GM12878 (cell line): ENCODE measurements at regions not wholly inside any gene's neighbourhood (a gene's known extent, or its start where the extent isn't known, plus 50 kb on each side); places are given as distances from the start of the nearest gene placed in this dataset.

Experiments
- ATAC-seq: fragments of 200-7000 bp; cut with Tn5 transposase; 3 replicates; pipeline ENCODE4 v1.9.1; 2020; ENCODE audit warnings: mild to moderate bottlenecking, moderate library complexity
- BruUV-seq: library from RNA; stranded (reverse); fragments of 400-500 nt; replicated peaks from 2 replicates; lab custom pipeline; 2021; lab: Mats Ljungman, UMichigan
- CTCF ChIA-PET: fragments of 300-600 bp; sonication (Branson Sonifier 250); formaldehyde crosslinking; extraction: SDS; loops from one replicate; lab custom pipeline; 2021; ENCODE audit warnings: inconsistent platforms; lab: Yijun Ruan, JAX
- POLR2A ChIA-PET: fragments of 350-600 bp; formaldehyde crosslinking; extraction: SDS; loops from one replicate; lab custom pipeline; 2021; ENCODE audit warnings: inconsistent platforms; lab: Charles Lee
- RAD21 ChIA-PET: fragments of 300-600 bp; sonication (Branson Sonifier 250); formaldehyde crosslinking; loops from one replicate; lab custom pipeline; 2023; ENCODE audit warnings: antibody characterized with exemption; ENCODE audit not compliant: unreplicated experiment; lab: Charles Lee
- SMC1A ChIA-PET: fragments of 300-600 bp; sonication (Branson Sonifier 250); formaldehyde crosslinking; loops from one replicate; lab custom pipeline; 2023; ENCODE audit not compliant: unreplicated experiment, uncharacterized antibody; lab: Charles Lee
- DNase-seq: peaks from one replicate; pipeline ENCODE4 v3.0.0-alpha.2; 2011; ENCODE audit warnings: low read depth, low spot score
- FAIRE-seq: peaks from 3 replicates; lab custom pipeline; 2011; peaks lifted over from hg19 to GRCh38; lab: Jason Lieb, UNC
- H2AFZ ChIP-seq: 2 replicates; pipeline ENCODE4 v1.6.0; 2011; ENCODE audit warnings: low read depth, low read length, control low read depth; ENCODE audit not compliant: control insufficient read depth
- H3K27ac ChIP-seq: 2 replicates; pipeline ENCODE4 v1.5.1; 2011; ENCODE audit warnings: control low read depth; ENCODE audit not compliant: control insufficient read depth, insufficient read depth
- H3K27me3 ChIP-seq, 2 experiments: replicated peaks in 1 of 2; 2 replicates each; pipeline versions ENCODE4 v1.6.0 to v1.6.1; 2011; ENCODE audit warnings: low read length in 1 of 2; ENCODE audit not compliant: control insufficient read depth in 2 of 2, insufficient read depth in 2 of 2
- H3K36me3 ChIP-seq, 2 experiments: 2 replicates each; pipeline ENCODE4 v1.5.1; 2011; ENCODE audit warnings: low read length in 1 of 2; ENCODE audit not compliant: control insufficient read depth in 2 of 2, insufficient read depth in 2 of 2
- H3K4me1 ChIP-seq: 2 replicates; pipeline ENCODE4 v1.6.1; 2011; ENCODE audit warnings: mild to moderate bottlenecking, low read length, moderate library complexity, mixed read lengths; ENCODE audit not compliant: control insufficient read depth, insufficient read depth
- H3K4me2 ChIP-seq: 2 replicates; pipeline ENCODE4 v1.6.0; 2011; ENCODE audit warnings: control low read depth; ENCODE audit not compliant: control insufficient read depth, insufficient read depth
- H3K4me3 ChIP-seq: fragments of 200-600 bp; sonication (generic); 2 replicates; pipeline ENCODE4 v1.5.1; 2016
- H3K79me2 ChIP-seq: 2 replicates; pipeline ENCODE4 v1.6.0; 2011; ENCODE audit warnings: low read length; ENCODE audit not compliant: control insufficient read depth, insufficient read depth
- H3K9ac ChIP-seq: 2 replicates; pipeline ENCODE4 v1.8.0; 2011; ENCODE audit warnings: low read length, control low read depth, mixed read lengths; ENCODE audit not compliant: control insufficient read depth, insufficient read depth
- H3K9me3 ChIP-seq: replicated peaks from 3 replicates; pipeline ENCODE4 v1.5.1; 2011; ENCODE audit warnings: mild to moderate bottlenecking, low read length; ENCODE audit not compliant: control insufficient read depth, insufficient read depth
- H4K20me1 ChIP-seq: 2 replicates; pipeline ENCODE4 v1.6.0; 2011; ENCODE audit not compliant: control insufficient read depth, insufficient read depth
- CBX3 ChIP-seq: fragments of 200-600 bp; sonication (generic); IDR thresholded peaks from 2 replicates; pipeline ENCODE4 v1.6.1; 2016; ENCODE audit warnings: low read depth, borderline replicate concordance
- CHD2 ChIP-seq: IDR thresholded peaks from 2 replicates; pipeline ENCODE4 v1.6.1; 2011; ENCODE audit warnings: low read depth, low read length, improper control_type of control experiment, borderline replicate concordance
- CTCF ChIP-seq, 3 experiments: IDR thresholded peaks in 2 of 3; conservative IDR thresholded peaks in 1 of 3; 2 replicates each; pipeline ENCODE4 v1.5.1; 2011; ENCODE audit warnings: low read depth in 3 of 3, low read length in 3 of 3, mild to moderate bottlenecking in 3 of 3, control low read depth in 2 of 3, moderate library complexity in 2 of 3, inconsistent platforms in 1 of 3, mixed read lengths in 1 of 3; ENCODE audit not compliant: control insufficient read depth in 2 of 3, insufficient read depth in 1 of 3; ENCODE audit errors: extremely low read depth in 1 of 3
- IRF3 ChIP-seq: fragments of 450-650 bp; IDR thresholded peaks from 2 replicates; pipeline ENCODE4 v1.6.1; 2014; ENCODE audit warnings: mild to moderate bottlenecking
- KDM1A ChIP-seq: fragments of 200-600 bp; sonication (generic); IDR thresholded peaks from 2 replicates; pipeline ENCODE4 v1.6.1; 2016; ENCODE audit warnings: borderline replicate concordance
- NFYB ChIP-seq: IDR thresholded peaks from 2 replicates; pipeline ENCODE4 v1.6.1; 2011; ENCODE audit warnings: low read depth, mild to moderate bottlenecking, low read length, improper control_type of control experiment, moderate library complexity; ENCODE audit not compliant: insufficient read depth
- PBX3 ChIP-seq: IDR thresholded peaks from 2 replicates; pipeline ENCODE4 v1.6.1; 2011; ENCODE audit warnings: mild to moderate bottlenecking, low read depth, low read length, moderate library complexity; ENCODE audit not compliant: insufficient replicate concordance
- RELB ChIP-seq: fragments of 450-650 bp; IDR thresholded peaks from 2 replicates; pipeline ENCODE4 v1.6.1; 2017; ENCODE audit warnings: low read depth, mild to moderate bottlenecking, moderate library complexity
- WGBS: methylation state at CpG from one replicate; pipeline ENCODE4 v1.1.6; 2016; ENCODE audit warnings: low lambda C conversion rate; ENCODE audit not compliant: insufficient replicate concordance, insufficient coverage; ENCODE audit errors: missing lambda C conversion rate; 5-methylcytosine and 5-hydroxymethylcytosine counted together
- in situ Hi-C: fragments of 300-500 bp; cut with MboI; formaldehyde crosslinking; loops from 9 replicates; pipeline ENCODE4 v1.14.3; 2018; ENCODE audit warnings: mixed read lengths
- intact Hi-C: fragments of 100-400 bp; cut with micrococcal nuclease; formaldehyde crosslinking; loops from one replicate; pipeline ENCODE4 v1.14.2; 2022; ENCODE audit not compliant: unreplicated experiment
- TF ChIP-seq, protein P1 (sequence below): IDR thresholded peaks from 2 replicates; pipeline ENCODE4 v1.6.1; 2012; ENCODE audit warnings: low read depth, low read length, improper control_type of control experiment
- TF ChIP-seq, protein P2 (sequence below): fragments of 450-650 bp; IDR thresholded peaks from 2 replicates; pipeline ENCODE4 v1.6.1; 2018; ENCODE audit warnings: mild to moderate bottlenecking, low read depth, moderate library complexity; ENCODE audit not compliant: partially characterized antibody

DNA sequence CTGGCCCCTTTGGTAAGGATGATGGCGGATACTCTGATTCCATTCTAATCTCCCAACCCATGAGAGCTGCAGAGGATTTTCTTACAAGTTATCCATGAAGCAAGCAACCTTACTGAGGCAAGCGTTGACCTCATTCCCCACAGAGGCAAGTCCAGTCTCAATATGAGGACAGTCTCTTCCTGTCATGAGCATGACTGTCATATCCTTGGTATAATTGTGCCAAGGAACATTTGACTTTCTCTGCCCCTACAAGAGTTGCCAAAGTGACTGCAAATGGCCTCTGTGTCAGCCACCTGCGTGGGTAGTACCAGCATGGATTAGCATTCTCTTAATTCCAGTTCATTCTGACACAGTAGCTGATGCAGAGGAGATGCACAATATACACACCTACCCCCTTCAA lies 71.2 kb upstream of the TMEM158 start:
- Histone ChIP-seq H3K27me3 (peaks cover 2 to 3% of the 10 kb centered on the region in 2 experiments; a peak in 2 of 4 replicates), H3K27ac (no peak overlapping the region), H3K4me3 (no peak overlapping the region), H3K9me3 (no peaks in the 10 kb centered on the region; the same call in 2 of the 3 replicates), H3K79me2 (no peaks in the 10 kb centered on the region), H3K4me2 (no peak overlapping the region), H3K9ac (no peak overlapping the region), H2AFZ (no peak overlapping the region), H4K20me1 (no peaks in the 10 kb centered on the region), H3K36me3 (no peaks in the 10 kb centered on the region), H3K4me1 (no peaks in the 10 kb centered on the region)
- 60% methylated on average over 3 of the region's 3 CpGs for WGBS
- intact Hi-C loops (no loop called here), in situ Hi-C loops (no loop called here)
- CTCF ChIA-PET: no interaction called here
- ATAC-seq (no peak), FAIRE-seq (no peak), DNase-seq (no peak)
- POLR2A ChIA-PET: no interaction called here
- TF ChIP-seq KDM1A: no peak
- no peak for TF ChIP-seq NFYB
- no peak for TF ChIP-seq CHD2
- no peak for TF ChIP-seq RELB
- TF ChIP-seq, protein P1, sequence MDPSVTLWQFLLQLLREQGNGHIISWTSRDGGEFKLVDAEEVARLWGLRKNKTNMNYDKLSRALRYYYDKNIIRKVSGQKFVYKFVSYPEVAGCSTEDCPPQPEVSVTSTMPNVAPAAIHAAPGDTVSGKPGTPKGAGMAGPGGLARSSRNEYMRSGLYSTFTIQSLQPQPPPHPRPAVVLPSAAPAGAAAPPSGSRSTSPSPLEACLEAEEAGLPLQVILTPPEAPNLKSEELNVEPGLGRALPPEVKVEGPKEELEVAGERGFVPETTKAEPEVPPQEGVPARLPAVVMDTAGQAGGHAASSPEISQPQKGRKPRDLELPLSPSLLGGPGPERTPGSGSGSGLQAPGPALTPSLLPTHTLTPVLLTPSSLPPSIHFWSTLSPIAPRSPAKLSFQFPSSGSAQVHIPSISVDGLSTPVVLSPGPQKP: no peak
- TF ChIP-seq CTCF (IDR thresholded peaks at IDR 0.05 in 2 of 3, conservative IDR thresholded peaks at IDR 0.05 in 1 of 3; ENCODE audit: control insufficient read depth in 2 of 3, extremely low read depth in 1 of 3, insufficient read depth in 1 of 3, low read depth in 3 of 3, low read length in 3 of 3): no peak
- TF ChIP-seq, protein P2, sequence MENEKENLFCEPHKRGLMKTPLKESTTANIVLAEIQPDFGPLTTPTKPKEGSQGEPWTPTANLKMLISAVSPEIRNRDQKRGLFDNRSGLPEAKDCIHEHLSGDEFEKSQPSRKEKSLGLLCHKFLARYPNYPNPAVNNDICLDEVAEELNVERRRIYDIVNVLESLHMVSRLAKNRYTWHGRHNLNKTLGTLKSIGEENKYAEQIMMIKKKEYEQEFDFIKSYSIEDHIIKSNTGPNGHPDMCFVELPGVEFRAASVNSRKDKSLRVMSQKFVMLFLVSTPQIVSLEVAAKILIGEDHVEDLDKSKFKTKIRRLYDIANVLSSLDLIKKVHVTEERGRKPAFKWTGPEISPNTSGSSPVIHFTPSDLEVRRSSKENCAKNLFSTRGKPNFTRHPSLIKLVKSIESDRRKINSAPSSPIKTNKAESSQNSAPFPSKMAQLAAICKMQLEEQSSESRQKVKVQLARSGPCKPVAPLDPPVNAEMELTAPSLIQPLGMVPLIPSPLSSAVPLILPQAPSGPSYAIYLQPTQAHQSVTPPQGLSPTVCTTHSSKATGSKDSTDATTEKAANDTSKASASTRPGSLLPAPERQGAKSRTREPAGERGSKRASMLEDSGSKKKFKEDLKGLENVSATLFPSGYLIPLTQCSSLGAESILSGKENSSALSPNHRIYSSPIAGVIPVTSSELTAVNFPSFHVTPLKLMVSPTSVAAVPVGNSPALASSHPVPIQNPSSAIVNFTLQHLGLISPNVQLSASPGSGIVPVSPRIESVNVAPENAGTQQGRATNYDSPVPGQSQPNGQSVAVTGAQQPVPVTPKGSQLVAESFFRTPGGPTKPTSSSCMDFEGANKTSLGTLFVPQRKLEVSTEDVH: no peak
- TF ChIP-seq IRF3: no peak
- no peak for TF ChIP-seq CBX3
- no peak for TF ChIP-seq PBX3
- RAD21 ChIA-PET: no interaction called here
- SMC1A ChIA-PET: interaction anchor here (1.2 kb wide), 1 partner anchor 8 kb away, joined by 3 read pairs; no protein-coding TSS in a partner anchor
- no TSS peak for BruUV-seq
